Nucleus accumbens (tissue), 56 donors: ENCODE measurements at regions not wholly inside any gene's neighbourhood (a gene's known extent, or its start where the extent isn't known, plus 50 kb on each side); places are given as distances from the start of the nearest gene placed in this dataset.

Experiments
- DNase-seq, 56 donors: peaks; one replicate each; lab custom pipeline; 2025; lab: John Stamatoyannopoulos, UW

GRCh38 chr3:157650172-157650571, 147.0 kb upstream of the VEPH1 start:
- no peak for DNase-seq

GRCh38 chr3:157649511-157649910, 146.3 kb upstream of the VEPH1 start:
- no peak for DNase-seq

- no peak for DNase-seq
These were observed 144.6 kb upstream of the VEPH1 start for GRCh38 chr3:157647820-157648219.

GRCh38 chr3:157639756-157640426, 136.7 kb upstream of the VEPH1 start:
- DNase-seq, result peak in 2 of 56 donors; percentile 1

GRCh38 chr3:157637866-157638265, 134.7 kb upstream of the VEPH1 start:
- no peak for DNase-seq

GRCh38 chr3:157633241-157633640, 130.0 kb upstream of the VEPH1 start:
- DNase-seq, result no peak

GRCh38 chr3:157632075-157632474, 128.9 kb upstream of the VEPH1 start:
- DNase-seq, result no peak

- DNase-seq, result no peak
These were observed 128.3 kb upstream of the VEPH1 start for GRCh38 chr3:157631478-157631877.

- no peak for DNase-seq
These were observed 123.6 kb upstream of the VEPH1 start for GRCh38 chr3:157626817-157627216.

- no peak for DNase-seq
These were observed 121.6 kb upstream of the VEPH1 start for GRCh38 chr3:157624801-157625200.

GRCh38 chr3:157618886-157619285, 115.7 kb upstream of the VEPH1 start:
- no peak for DNase-seq

- DNase-seq, result no peak
These were observed 115.0 kb upstream of the VEPH1 start for GRCh38 chr3:157618075-157618760.

- DNase-seq, result no peak
These were observed 111.7 kb upstream of the VEPH1 start for GRCh38 chr3:157614896-157615295.

GRCh38 chr3:157611536-157612076, 108.4 kb upstream of the VEPH1 start:
- no peak for DNase-seq

- DNase-seq, result no peak
These were observed 107.8 kb upstream of the VEPH1 start for GRCh38 chr3:157610876-157611535.

GRCh38 chr3:157607826-157608405, 104.7 kb upstream of the VEPH1 start:
- no peak for DNase-seq

- DNase-seq, result no peak
These were observed 103.6 kb upstream of the VEPH1 start for GRCh38 chr3:157606852-157607197.

GRCh38 chr3:157606011-157606851, 103.0 kb upstream of the VEPH1 start:
- DNase-seq, result peak in 42 of 56 donors; percentile 1 to 69 (median 24)

- DNase-seq, result no peak
These were observed 102.1 kb upstream of the VEPH1 start for GRCh38 chr3:157605356-157605755.

GRCh38 chr3:157602424-157602823, 99.2 kb upstream of the VEPH1 start:
- DNase-seq, result no peak
